K562 (cell line): ENCODE measurements at regions not wholly inside any gene's neighbourhood (a gene's known extent, or its start where the extent isn't known, plus 50 kb on each side); places are given as distances from the start of the nearest gene placed in this dataset.

ENCODE experiments used
- ATAC-seq: fragments of 200-7000 bp; cut with Tn5 transposase; 3 replicates; pipeline ENCODE4 v1.9.1; 2020; ENCODE audit warnings: moderate library complexity
- BruUV-seq: library from RNA; stranded (reverse); fragments of 400-500 nt; replicated peaks from 2 replicates; lab custom pipeline; 2021; lab: Mats Ljungman, UMichigan
- CTCF ChIA-PET: fragments of 300-600 bp; formaldehyde crosslinking; extraction: SDS; loops from one replicate; lab custom pipeline; 2021; ENCODE audit warnings: low intra/inter-chr PET ratio; lab: Yijun Ruan, JAX
- POLR2A ChIA-PET: fragments of 300-600, 350-650 bp; sonication (Branson Sonifier 250); formaldehyde crosslinking; extraction: SDS; loops from one replicate; lab custom pipeline; 2021; ENCODE audit warnings: antibody characterized with exemption, inconsistent platforms; lab: Yijun Ruan, JAX
- DNase-seq, 4 experiments: peaks; one replicate each; pipeline versions ENCODE4 v3.0.0 to v3.0.0-alpha.2; 2011 to 2018; ENCODE audit warnings: low spot score in 3 of 4, mixed read lengths in 3 of 4; ENCODE audit errors: extremely low read depth in 1 of 4
- FAIRE-seq: peaks from 2 replicates; lab custom pipeline; 2011; peaks lifted over from hg19 to GRCh38; lab: Jason Lieb, UNC
- H2AFZ ChIP-seq: 2 replicates; pipeline ENCODE4 v1.6.0; 2011; ENCODE audit warnings: low read depth, low read length, control low read depth, inconsistent platforms
- H3K27ac ChIP-seq: fragments of 200-600 bp; 3 replicates; pipeline ENCODE4 v1.8.0; 2011; ENCODE audit warnings: low read depth, mild to moderate bottlenecking, control low read depth, inconsistent platforms, low read length, moderate library complexity, mixed read lengths; ENCODE audit errors: extremely low read depth
- H3K27me3 ChIP-seq, 2 experiments: fragments of 300-600 bp in 1 of 2; 2 replicates in 1 of 2; 3 replicates in 1 of 2; pipeline versions ENCODE4 v1.6.0 to v1.8.0; 2011; ENCODE audit warnings: inconsistent platforms in 2 of 2, low read length in 2 of 2, mild to moderate bottlenecking in 1 of 2, mixed read lengths in 1 of 2, moderate library complexity in 1 of 2; ENCODE audit not compliant: control insufficient read depth in 2 of 2, insufficient read depth in 2 of 2
- H3K36me3 ChIP-seq: fragments of 300-600 bp; 3 replicates; pipeline ENCODE4 v1.8.0; 2011; ENCODE audit warnings: mild to moderate bottlenecking, low read length, inconsistent platforms; ENCODE audit not compliant: control insufficient read depth, insufficient read depth
- H3K4me1 ChIP-seq, 2 experiments: fragments of 200-600 bp in 1 of 2; replicated peaks in 1 of 2; 2 replicates in 1 of 2; 3 replicates in 1 of 2; pipeline versions ENCODE4 v1.5.1 to v1.8.0; 2011; ENCODE audit warnings: inconsistent platforms in 2 of 2, low read length in 2 of 2, mild to moderate bottlenecking in 1 of 2, mixed read lengths in 1 of 2, moderate library complexity in 1 of 2; ENCODE audit not compliant: control insufficient read depth in 2 of 2, insufficient read depth in 2 of 2
- H3K4me2 ChIP-seq: 2 replicates; pipeline ENCODE4 v1.6.1; 2011; ENCODE audit warnings: low read length, control low read depth, inconsistent platforms, mixed read lengths; ENCODE audit not compliant: insufficient read depth
- H3K4me3 ChIP-seq: fragments of 200-600 bp; sonication (generic), shearing (Covaris generic); 2 replicates; pipeline ENCODE4 v1.5.1; 2016; ENCODE audit warnings: control low read depth, inconsistent platforms
- H3K79me2 ChIP-seq: fragments of 200-600 bp; 3 replicates; pipeline ENCODE4 v1.8.0; 2011; ENCODE audit warnings: low read length, inconsistent platforms; ENCODE audit not compliant: control insufficient read depth, insufficient read depth
- H3K9ac ChIP-seq, 2 experiments: 2 replicates each; pipeline versions ENCODE4 v1.6.0 to v1.6.1; 2011; ENCODE audit warnings: low read depth in 2 of 2, low read length in 2 of 2, control low read depth in 1 of 2, inconsistent platforms in 1 of 2, mild to moderate bottlenecking in 1 of 2, mixed read lengths in 1 of 2; ENCODE audit not compliant: insufficient read depth in 1 of 2
- H3K9me1 ChIP-seq: one replicate; pipeline ENCODE4 v1.6.0; 2011; ENCODE audit warnings: inconsistent platforms, mild to moderate bottlenecking, low read length, moderate library complexity; ENCODE audit not compliant: control insufficient read depth, insufficient read depth
- H3K9me3 ChIP-seq: replicated peaks from 2 replicates; pipeline ENCODE4 v1.5.1; 2011; ENCODE audit warnings: low read depth, low read length, inconsistent platforms; ENCODE audit not compliant: control insufficient read depth, insufficient read depth
- H4K20me1 ChIP-seq: replicated peaks from 2 replicates; pipeline ENCODE4 v1.6.1; 2011; ENCODE audit warnings: low read length, inconsistent platforms, mixed read lengths; ENCODE audit not compliant: control insufficient read depth, insufficient read depth
- CEBPG ChIP-seq, 3 experiments: fragments of 200-800 bp in 1 of 3; sonication (Bioruptor generic) in 1 of 3; sonication (generic) in 1 of 3; formaldehyde crosslinking in 1 of 3; IDR thresholded peaks in 2 of 3; conservative IDR thresholded peaks in 1 of 3; 2 replicates each; pipeline versions ENCODE4 v1.6.1 to v1.8.0; 2016 to 2022; ENCODE audit warnings: missing compliant biosample characterization in 2 of 3, missing genetic modification characterization in 2 of 3, mild to moderate bottlenecking in 1 of 3, missing genetic modification reagents in 1 of 3
- MAFF ChIP-seq: IDR thresholded peaks from 2 replicates; pipeline ENCODE4 v1.6.1; 2012; ENCODE audit warnings: low read length, improper control_type of control experiment
- MBD1 ChIP-seq: fragments of 250-450 bp; sonication (Bioruptor Pico); IDR thresholded peaks from 2 replicates; pipeline ENCODE4 v1.8.0; 2022; ENCODE audit warnings: inconsistent platforms
- PHB2 ChIP-seq: fragments of 450-650 bp; IDR thresholded peaks from 2 replicates; pipeline ENCODE4 v1.6.1; 2017; ENCODE audit warnings: low read depth
- RB1 ChIP-seq: fragments of 450-650 bp; IDR thresholded peaks from 2 replicates; pipeline ENCODE4 v1.6.1; 2017; ENCODE audit warnings: low read depth, mild to moderate bottlenecking
- SRSF7 ChIP-seq: fragments of 200-400 bp; formaldehyde crosslinking; optimal IDR thresholded peaks from 2 replicates; pipeline ENCODE3; 2017; ENCODE audit warnings: mild to moderate bottlenecking, low read depth, low read length
- WGBS: fragments of 100-300 bp; shearing (Covaris generic); methylation state at CpG from one replicate; pipeline ENCODE4 v1.1.6; 2016; ENCODE audit warnings: low coverage, mixed read lengths; ENCODE audit not compliant: insufficient coverage; ENCODE audit errors: missing lambda C conversion rate; 5-methylcytosine and 5-hydroxymethylcytosine counted together
- in situ Hi-C: fragments of 300-500 bp; cut with MboI; formaldehyde crosslinking; loops from 4 replicates; pipeline ENCODE4 v1.15.0; 2018; ENCODE audit warnings: inconsistent platforms, mixed read lengths
- intact Hi-C: fragments of 100-400 bp; cut with micrococcal nuclease; formaldehyde crosslinking; loops from 2 replicates; pipeline ENCODE4 v1.14.2; 2022
- TF ChIP-seq, protein P1 (sequence below): conservative IDR thresholded peaks from 2 replicates; pipeline ENCODE4 v1.6.1; 2011; ENCODE audit warnings: low read depth, mild to moderate bottlenecking, low read length; ENCODE audit not compliant: control insufficient read depth

DNA sequence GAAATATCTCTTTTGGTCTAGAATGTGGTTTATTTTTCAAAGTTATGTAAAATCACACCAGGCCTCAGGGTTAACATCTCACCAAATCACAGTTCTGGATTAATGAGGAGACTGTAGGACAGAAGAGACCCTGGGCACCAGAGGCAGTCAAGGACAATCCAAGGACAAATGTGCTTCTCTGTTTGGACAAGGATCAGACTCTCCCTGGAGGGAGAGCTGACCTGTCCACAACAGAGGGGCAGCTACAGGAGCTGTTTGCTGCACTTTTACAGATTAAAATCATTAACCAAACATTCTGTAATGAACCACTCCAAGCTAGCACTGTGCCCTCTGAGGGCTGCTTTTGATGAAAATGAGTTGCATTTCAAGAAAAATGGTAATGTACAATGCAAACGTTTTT is 690.6 kb upstream of the SLC8A1 start (continued):
- no peak for TF ChIP-seq MBD1 (CRISPR knock-in tag)
- no peak for TF ChIP-seq RB1
- no peak for TF ChIP-seq SRSF7
- TF ChIP-seq, protein P1, sequence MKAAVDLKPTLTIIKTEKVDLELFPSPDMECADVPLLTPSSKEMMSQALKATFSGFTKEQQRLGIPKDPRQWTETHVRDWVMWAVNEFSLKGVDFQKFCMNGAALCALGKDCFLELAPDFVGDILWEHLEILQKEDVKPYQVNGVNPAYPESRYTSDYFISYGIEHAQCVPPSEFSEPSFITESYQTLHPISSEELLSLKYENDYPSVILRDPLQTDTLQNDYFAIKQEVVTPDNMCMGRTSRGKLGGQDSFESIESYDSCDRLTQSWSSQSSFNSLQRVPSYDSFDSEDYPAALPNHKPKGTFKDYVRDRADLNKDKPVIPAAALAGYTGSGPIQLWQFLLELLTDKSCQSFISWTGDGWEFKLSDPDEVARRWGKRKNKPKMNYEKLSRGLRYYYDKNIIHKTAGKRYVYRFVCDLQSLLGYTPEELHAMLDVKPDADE: no peak

- Histone ChIP-seq H3K27me3 (no peaks in the 10 kb centered on the region), H3K9me3 (no peaks in the 10 kb centered on the region), H3K4me3 (no peak overlapping the region), H3K79me2 (no peaks in the 10 kb centered on the region), H3K4me2 (no peak overlapping the region), H3K36me3 (no peaks in the 10 kb centered on the region), H3K9ac (no peak overlapping the region), H3K27ac (no peak overlapping the region), H2AFZ (no peak overlapping the region), H3K9me1 (no peaks in the 10 kb centered on the region), H4K20me1 (no peaks in the 10 kb centered on the region), H3K4me1 (no peaks in the 10 kb centered on the region)
- in situ Hi-C loops: no loop called here
- CTCF ChIA-PET: no interaction called here
- 6% methylated on average over 1 of the region's 1 CpG for WGBS
- intact Hi-C loops: no loop called here
- ATAC-seq: no peak
- no peak for DNase-seq
- no peak for TF ChIP-seq MAFF
- TF ChIP-seq CEBPG (CRISPR knock-in tag; IDR thresholded peaks at IDR 0.05): no peak
- no peak for TF ChIP-seq CEBPG (tag; conservative IDR thresholded peaks at IDR 0.05 in 1 of 2, IDR thresholded peaks at IDR 0.05 in 1 of 2)
- no peak for TF ChIP-seq PHB2
- no TSS peak for BruUV-seq
- no peak for FAIRE-seq
- POLR2A ChIA-PET: no interaction called here
Measured at GRCh38 chr2:41145066-41145465, 693.2 kb upstream of the SLC8A1 start.
